ENCODE measurements at regions not wholly inside any gene's neighbourhood (a gene's known extent, or its start where the extent isn't known, plus 50 kb on each side); places are given as distances from the start of the nearest gene placed in this dataset.

GRCh38 chr4:185862340-185862739 lies 50.3 kb upstream of the SORBS2 start:
- Histone ChIP-seq H3K4me3 (ENCODE audit: control insufficient read depth in 2 of 3, extremely low read depth in 1 of 3, insufficient read depth in 2 of 3, low read depth in 1 of 3, low read length in 3 of 3) (no peak overlapping the region), H3K79me2 (ENCODE audit: control insufficient read depth, insufficient read depth, low read length) (no peaks in the 10 kb centered on the region), H3K9ac (ENCODE audit: control insufficient read depth, extremely low read depth, insufficient read depth, low read length) (no peak overlapping the region), H3K36me3 (ENCODE audit: control insufficient read depth in 2 of 2, extremely low read depth in 1 of 2, insufficient read depth in 2 of 2, low read length in 2 of 2) (no peaks in the 10 kb centered on the region), H3K9me1 (ENCODE audit: control insufficient read depth, extremely low read depth, insufficient read depth, low read length) (no peaks in the 10 kb centered on the region), H3K4me1 (ENCODE audit: control insufficient read depth, extremely low read depth, insufficient read depth, low read length) (peaks cover 4% of the 10 kb centered on the region), H2AFZ (ENCODE audit: control insufficient read depth, low read length) (no peak overlapping the region), H4K20me1 (ENCODE audit: control insufficient read depth, extremely low read depth, insufficient read depth, low read length) (no peaks in the 10 kb centered on the region), H3K4me2 (ENCODE audit: control insufficient read depth, extremely low read depth, insufficient read depth, low read depth, low read length) (no peak overlapping the region), H3K9me3 (ENCODE audit: control insufficient read depth, low read depth, low read length) (peaks cover 3% of the 10 kb centered on the region), H3K27ac (ENCODE audit: control insufficient read depth, insufficient read depth, low read length) (no peak overlapping the region), H3K27me3 (ENCODE audit: control insufficient read depth, extremely low read depth, insufficient read depth, low read length) (no peaks in the 10 kb centered on the region)
- dilution Hi-C loops (cut with MboI; ENCODE audit: extremely low pct_ligation_motif_present, low sequenced_read_pairs), result no loop called here
- no peak for DNase-seq (ENCODE audit: low read depth, low spot score)
- no peak for TF ChIP-seq EZH2 (IDR thresholded peaks at IDR 0.05; ENCODE audit: low read length)
- no peak for TF ChIP-seq CTCF (optimal IDR thresholded peaks at IDR 0.05 in 1 of 3, IDR thresholded peaks at IDR 0.05 in 1 of 3, conservative IDR thresholded peaks at IDR 0.05 in 1 of 3; ENCODE audit: extremely low read depth in 1 of 3, insufficient read depth in 2 of 3, low read length in 3 of 3)
- FAIRE-seq, result no peak

GRCh38 chr4:185863946-185864345 lies 52.0 kb upstream of the SORBS2 start:
- dilution Hi-C loops (cut with MboI; ENCODE audit: extremely low pct_ligation_motif_present, low sequenced_read_pairs), result no loop called here

More at GRCh38 chr4:185863946-185864345, 52.0 kb upstream of the SORBS2 start:
- H4K20me1 ChIP-seq (ENCODE audit: control insufficient read depth, extremely low read depth, insufficient read depth, low read length), result no peaks in the 10 kb centered on the region
- H3K27me3 ChIP-seq (ENCODE audit: control insufficient read depth, extremely low read depth, insufficient read depth, low read length), result no peaks in the 10 kb centered on the region
- H2AFZ ChIP-seq (ENCODE audit: control insufficient read depth, low read length), result no peak overlapping the region
- peaks cover 4% of the 10 kb centered on the region for H3K4me1 ChIP-seq (ENCODE audit: control insufficient read depth, extremely low read depth, insufficient read depth, low read length)
- H3K79me2 ChIP-seq (ENCODE audit: control insufficient read depth, insufficient read depth, low read length), result no peaks in the 10 kb centered on the region
- H3K36me3 ChIP-seq (ENCODE audit: control insufficient read depth in 2 of 2, extremely low read depth in 1 of 2, insufficient read depth in 2 of 2, low read length in 2 of 2), result no peaks in the 10 kb centered on the region
- H3K27ac ChIP-seq (ENCODE audit: control insufficient read depth, insufficient read depth, low read length), result no peak overlapping the region
- H3K9me1 ChIP-seq (ENCODE audit: control insufficient read depth, extremely low read depth, insufficient read depth, low read length), result no peaks in the 10 kb centered on the region
- FAIRE-seq (no peak), DNase-seq (ENCODE audit: low read depth, low spot score) (no peak)
- H3K4me2 ChIP-seq (ENCODE audit: control insufficient read depth, extremely low read depth, insufficient read depth, low read depth, low read length), result no peak overlapping the region
- TF ChIP-seq CTCF (optimal IDR thresholded peaks at IDR 0.05 in 1 of 3, IDR thresholded peaks at IDR 0.05 in 1 of 3, conservative IDR thresholded peaks at IDR 0.05 in 1 of 3; ENCODE audit: extremely low read depth in 1 of 3, insufficient read depth in 2 of 3, low read length in 3 of 3) (no peak), EZH2 (IDR thresholded peaks at IDR 0.05; ENCODE audit: low read length) (no peak)
- H3K4me3 ChIP-seq (ENCODE audit: control insufficient read depth in 2 of 3, extremely low read depth in 1 of 3, insufficient read depth in 2 of 3, low read depth in 1 of 3, low read length in 3 of 3), result no peak overlapping the region
- no peak overlapping the region for H3K9ac ChIP-seq (ENCODE audit: control insufficient read depth, extremely low read depth, insufficient read depth, low read length)
- no peaks in the 10 kb centered on the region for H3K9me3 ChIP-seq (ENCODE audit: control insufficient read depth, low read depth, low read length)
